GM06990 (cell line): ENCODE measurements at regions not wholly inside any gene's neighbourhood (a gene's known extent, or its start where the extent isn't known, plus 50 kb on each side); places are given as distances from the start of the nearest gene placed in this dataset.

Experiments
- DNase-seq: peaks from one replicate; pipeline ENCODE4 v3.0.0-alpha.2; 2011; ENCODE audit not compliant: insufficient read length; ENCODE audit errors: extremely low read depth
- H3K27me3 ChIP-seq: replicated peaks from 2 replicates; pipeline ENCODE4 v1.6.0; 2011; ENCODE audit warnings: low read length; ENCODE audit not compliant: control insufficient read depth, insufficient read depth
- H3K36me3 ChIP-seq: 2 replicates; pipeline ENCODE4 v1.5.1; 2011; ENCODE audit warnings: low read length; ENCODE audit not compliant: control insufficient read depth, insufficient read depth
- H3K4me3 ChIP-seq: replicated peaks from 2 replicates; pipeline ENCODE4 v1.5.1; 2011; ENCODE audit warnings: low read depth, mild to moderate bottlenecking, control low read depth, low read length
- TF ChIP-seq, protein P1 (sequence below): IDR thresholded peaks from 2 replicates; pipeline ENCODE4 v1.5.1; 2011; ENCODE audit warnings: low read length, control low read depth, mild to moderate bottlenecking, inconsistent platforms; ENCODE audit not compliant: insufficient read depth, poor library complexity, severe bottlenecking

DNA sequence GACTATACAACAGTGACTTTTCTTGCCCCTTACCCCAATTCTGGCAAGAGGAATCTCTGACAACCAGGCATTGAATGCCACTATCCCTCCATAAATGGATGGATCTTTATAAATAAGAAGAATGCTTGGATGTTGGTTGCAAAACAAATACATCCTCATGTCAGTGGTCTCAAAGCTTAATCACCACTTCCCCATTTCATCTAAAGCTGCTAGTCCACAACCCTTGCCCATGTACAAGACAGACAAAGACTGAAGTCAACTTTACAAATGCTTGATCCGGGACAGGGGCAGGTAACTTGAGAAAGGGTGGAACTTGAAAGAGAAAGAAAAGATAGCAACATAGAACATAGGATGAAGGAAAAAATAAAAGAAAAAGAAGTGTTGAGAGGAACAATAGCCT, 540.5 kb upstream of the NOX3 start:
- no peak for DNase-seq
- TF ChIP-seq, protein P1, sequence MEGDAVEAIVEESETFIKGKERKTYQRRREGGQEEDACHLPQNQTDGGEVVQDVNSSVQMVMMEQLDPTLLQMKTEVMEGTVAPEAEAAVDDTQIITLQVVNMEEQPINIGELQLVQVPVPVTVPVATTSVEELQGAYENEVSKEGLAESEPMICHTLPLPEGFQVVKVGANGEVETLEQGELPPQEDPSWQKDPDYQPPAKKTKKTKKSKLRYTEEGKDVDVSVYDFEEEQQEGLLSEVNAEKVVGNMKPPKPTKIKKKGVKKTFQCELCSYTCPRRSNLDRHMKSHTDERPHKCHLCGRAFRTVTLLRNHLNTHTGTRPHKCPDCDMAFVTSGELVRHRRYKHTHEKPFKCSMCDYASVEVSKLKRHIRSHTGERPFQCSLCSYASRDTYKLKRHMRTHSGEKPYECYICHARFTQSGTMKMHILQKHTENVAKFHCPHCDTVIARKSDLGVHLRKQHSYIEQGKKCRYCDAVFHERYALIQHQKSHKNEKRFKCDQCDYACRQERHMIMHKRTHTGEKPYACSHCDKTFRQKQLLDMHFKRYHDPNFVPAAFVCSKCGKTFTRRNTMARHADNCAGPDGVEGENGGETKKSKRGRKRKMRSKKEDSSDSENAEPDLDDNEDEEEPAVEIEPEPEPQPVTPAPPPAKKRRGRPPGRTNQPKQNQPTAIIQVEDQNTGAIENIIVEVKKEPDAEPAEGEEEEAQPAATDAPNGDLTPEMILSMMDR = no peak
- Histone ChIP-seq H3K4me3 (no peak overlapping the region), H3K36me3 (no peaks in the 10 kb centered on the region), H3K27me3 (no peaks in the 10 kb centered on the region)

DNA sequence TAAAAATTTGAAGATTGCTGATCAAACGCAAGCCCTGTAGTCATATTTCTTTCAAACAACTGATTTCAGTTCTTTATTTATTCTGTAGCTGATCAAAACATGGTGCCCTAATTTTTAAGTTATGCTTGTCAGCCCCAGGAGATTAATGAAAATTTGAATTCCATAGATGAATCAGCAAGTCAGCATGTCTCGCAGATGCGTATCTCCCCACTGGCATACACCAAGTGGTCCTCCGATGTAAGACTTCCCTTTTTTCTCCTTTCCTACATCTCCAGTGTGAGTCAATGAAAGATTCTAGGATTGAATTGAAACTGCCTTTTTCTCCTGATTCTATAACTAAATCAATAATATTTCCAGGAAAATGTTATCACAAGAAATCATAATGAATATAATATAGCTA, 539.6 kb upstream of the NOX3 start:
- H3K36me3 ChIP-seq = no peaks in the 10 kb centered on the region
- TF ChIP-seq, protein P1 = no peak
- DNase-seq = no peak
- no peak overlapping the region for H3K4me3 ChIP-seq
- H3K27me3 ChIP-seq = no peaks in the 10 kb centered on the region

DNA sequence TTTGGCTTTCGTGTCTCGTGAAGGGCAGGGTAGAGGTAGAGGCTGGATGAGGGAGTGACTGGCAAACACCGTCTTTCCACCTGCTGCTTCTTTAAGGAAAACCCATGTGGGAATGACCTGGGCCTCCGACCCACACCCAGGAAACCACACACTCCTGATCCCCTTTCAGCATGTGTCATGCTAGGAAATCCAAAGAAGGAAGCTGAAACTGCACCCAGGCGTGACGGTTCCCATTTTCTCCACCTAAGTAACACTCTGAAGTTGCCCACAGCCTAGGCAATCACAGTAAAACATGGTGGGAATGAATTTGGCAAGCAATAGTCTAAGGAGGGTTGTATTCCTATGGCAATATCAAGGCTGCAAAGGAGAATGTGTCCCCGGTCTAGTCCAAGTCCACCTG, 538.4 kb upstream of the NOX3 start:
- no peaks in the 10 kb centered on the region for H3K27me3 ChIP-seq
- DNase-seq = no peak
- no peaks in the 10 kb centered on the region for H3K36me3 ChIP-seq
- TF ChIP-seq, protein P1 = no peak
- H3K4me3 ChIP-seq = no peak overlapping the region

DNA sequence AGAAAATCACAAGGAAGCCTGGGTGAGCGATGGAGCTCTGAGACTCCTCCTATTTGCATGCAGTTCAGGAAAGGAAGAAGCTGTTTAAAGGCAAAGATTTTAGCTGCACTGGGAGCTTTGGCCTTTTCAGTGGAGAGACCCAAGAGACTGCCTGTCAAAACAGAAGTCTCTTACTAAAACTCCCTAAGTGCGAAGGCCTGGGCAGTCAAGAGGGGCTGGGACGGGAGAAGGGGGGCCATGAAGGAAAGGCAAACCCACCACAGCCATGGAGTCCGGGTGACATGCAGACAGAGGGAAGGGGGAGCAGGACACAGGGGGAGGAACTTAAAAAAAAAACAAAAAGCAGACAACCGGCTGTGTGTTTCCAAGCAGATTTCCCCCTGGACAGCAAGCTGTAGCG, 537.6 kb upstream of the NOX3 start:
- Histone ChIP-seq H3K4me3 (no peak overlapping the region), H3K27me3 (no peaks in the 10 kb centered on the region), H3K36me3 (no peaks in the 10 kb centered on the region)
- no peak for DNase-seq
- TF ChIP-seq, protein P1 = no peak

DNA sequence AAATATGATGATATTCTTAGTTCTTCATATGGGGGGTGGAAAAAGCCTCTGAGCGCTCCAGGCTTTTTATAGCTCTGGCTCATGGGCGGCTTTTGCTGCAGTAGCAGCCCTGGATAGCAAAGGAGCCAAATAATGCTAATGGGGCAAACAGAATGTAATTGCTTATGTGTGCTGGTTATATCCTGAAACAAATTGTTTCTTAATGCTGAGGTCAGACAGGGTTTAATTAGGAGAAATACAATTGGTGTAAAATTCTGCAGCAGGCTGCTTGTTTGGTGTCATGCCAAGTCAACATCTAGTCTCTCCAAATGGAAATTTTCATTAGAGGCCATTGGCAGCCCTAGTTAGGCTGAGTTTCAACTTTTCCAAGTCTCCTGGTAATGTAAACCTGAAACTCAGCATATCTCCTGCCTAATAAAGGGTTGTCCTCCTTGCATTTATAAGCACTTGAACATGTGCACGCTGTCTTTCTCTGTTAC, 530.1 kb upstream of the NOX3 start:
- no peaks in the 10 kb centered on the region for H3K36me3 ChIP-seq
- TF ChIP-seq, protein P1 = no peak
- DNase-seq = no peak
- no peak overlapping the region for H3K4me3 ChIP-seq
- no peaks in the 10 kb centered on the region; the same call in none of the 2 replicates for H3K27me3 ChIP-seq

DNA sequence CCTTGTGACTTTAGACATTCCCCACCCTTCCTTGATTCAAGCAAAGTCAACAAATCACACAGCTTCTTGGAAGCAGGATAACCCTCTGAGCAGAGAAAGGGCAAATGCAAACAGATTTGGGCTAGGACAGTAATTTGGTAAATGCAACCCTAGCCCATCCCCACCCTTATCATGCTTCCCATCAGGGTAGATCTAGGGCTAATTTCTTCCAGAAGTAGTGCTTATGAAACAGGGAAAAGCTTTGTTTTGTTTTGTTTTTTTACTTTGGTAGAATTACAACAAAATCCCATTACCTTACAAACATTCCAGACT, 525.1 kb upstream of the NOX3 start:
- Histone ChIP-seq H3K36me3 (no peaks in the 10 kb centered on the region), H3K4me3 (no peak overlapping the region), H3K27me3 (no peaks in the 10 kb centered on the region; the same call in none of the 2 replicates)
- TF ChIP-seq, protein P1 = no peak
- DNase-seq = no peak
